EL (cell line): ENCODE measurements at regions not wholly inside any gene's neighbourhood (a gene's known extent, or its start where the extent isn't known, plus 50 kb on each side); places are given as distances from the start of the nearest gene placed in this dataset.

ENCODE experiments used
- DNase-seq: peaks from one replicate; pipeline ENCODE4 v3.0.0-alpha.2; 2016

- no peak for DNase-seq
Observed at GRCh38 chr4:3818371-3818770, 52.2 kb downstream of the ADRA2C start.

GRCh38 chr4:3819210-3819919 is 53.2 kb downstream of the ADRA2C start:
- DNase-seq: no peak

DNA sequence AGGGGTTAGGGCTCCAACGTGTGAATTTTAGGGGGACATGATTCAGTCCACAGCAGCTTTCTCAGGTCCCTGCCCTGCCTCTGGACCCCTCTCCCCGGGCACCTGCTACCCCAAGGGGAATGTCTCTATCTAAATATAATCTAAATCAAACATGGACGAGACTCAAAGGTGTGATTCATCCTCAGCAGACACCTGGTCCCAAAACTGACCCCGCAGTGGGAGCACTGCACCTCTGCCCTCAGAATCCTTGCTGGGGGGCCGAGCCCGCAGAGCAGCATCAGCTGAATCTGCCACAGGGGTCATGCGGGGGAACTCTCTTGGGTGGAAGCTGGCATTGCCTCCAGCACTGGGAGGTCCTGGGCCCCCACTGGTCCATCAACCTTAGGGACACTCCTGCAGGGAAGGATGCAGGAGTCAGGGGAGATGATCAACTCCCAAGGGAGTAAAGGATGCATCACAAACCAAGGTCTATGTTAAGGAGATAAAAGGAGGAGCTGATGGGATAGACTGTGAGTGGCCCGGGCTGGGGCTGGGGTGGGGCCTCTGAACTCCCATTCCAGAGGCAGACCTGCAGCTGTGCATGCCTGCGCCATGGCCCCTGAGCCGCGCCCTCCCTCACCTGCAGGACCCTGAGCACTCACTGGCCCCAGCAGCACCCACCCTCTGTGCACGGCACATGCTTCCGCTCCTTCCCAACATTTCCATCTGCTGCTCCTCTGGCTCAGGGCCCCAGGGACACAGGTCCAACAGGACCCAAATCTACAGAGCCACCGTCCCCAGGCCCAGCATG is 54.0 kb downstream of the ADRA2C start:
- DNase-seq: no peak

DNA sequence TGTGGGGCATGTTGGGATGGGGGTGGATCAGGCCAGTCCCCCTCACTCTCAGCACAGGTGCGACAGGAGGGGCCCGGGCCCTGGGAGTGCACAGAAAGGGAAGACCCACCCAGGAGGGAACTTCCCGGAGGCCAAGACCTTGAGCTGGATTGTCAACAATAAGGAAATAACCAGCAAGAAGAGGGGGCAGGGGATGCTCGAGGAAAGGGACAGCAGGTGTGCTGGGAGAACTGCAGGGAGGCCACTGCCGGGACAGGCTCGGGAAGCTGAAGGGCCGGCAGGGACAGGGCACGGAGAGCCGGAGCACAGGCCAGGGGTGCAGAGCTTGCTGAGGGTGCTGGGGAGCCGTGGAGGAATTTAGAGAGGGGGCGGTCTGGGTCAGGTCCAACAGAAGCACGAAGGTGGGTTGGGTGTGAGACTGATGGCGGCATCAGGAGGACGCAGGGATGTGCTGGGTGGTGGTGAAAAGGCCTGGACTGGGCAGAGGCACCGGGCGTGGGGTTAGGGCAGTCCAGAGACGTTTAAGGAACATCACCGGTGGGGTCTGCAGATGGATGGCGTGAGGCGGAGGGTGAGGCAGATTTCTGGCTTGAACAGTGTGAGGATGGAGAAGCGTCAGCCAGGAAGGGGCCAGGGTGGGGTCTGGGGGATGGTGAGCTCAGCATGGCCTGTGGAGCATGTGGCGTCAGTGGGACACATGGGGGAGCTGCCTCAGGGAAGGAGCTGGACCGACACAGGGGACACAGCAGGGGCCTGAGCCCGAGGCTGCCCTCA is 54.8 kb downstream of the ADRA2C start:
- DNase-seq: no peak

GRCh38 chr4:3821580-3822229 is 55.5 kb downstream of the ADRA2C start:
- no peak for DNase-seq

GRCh38 chr4:3822230-3822947 is 56.2 kb downstream of the ADRA2C start:
- no peak for DNase-seq

GRCh38 chr4:3823496-3824341 is 57.5 kb downstream of the ADRA2C start:
- no peak for DNase-seq

DNA sequence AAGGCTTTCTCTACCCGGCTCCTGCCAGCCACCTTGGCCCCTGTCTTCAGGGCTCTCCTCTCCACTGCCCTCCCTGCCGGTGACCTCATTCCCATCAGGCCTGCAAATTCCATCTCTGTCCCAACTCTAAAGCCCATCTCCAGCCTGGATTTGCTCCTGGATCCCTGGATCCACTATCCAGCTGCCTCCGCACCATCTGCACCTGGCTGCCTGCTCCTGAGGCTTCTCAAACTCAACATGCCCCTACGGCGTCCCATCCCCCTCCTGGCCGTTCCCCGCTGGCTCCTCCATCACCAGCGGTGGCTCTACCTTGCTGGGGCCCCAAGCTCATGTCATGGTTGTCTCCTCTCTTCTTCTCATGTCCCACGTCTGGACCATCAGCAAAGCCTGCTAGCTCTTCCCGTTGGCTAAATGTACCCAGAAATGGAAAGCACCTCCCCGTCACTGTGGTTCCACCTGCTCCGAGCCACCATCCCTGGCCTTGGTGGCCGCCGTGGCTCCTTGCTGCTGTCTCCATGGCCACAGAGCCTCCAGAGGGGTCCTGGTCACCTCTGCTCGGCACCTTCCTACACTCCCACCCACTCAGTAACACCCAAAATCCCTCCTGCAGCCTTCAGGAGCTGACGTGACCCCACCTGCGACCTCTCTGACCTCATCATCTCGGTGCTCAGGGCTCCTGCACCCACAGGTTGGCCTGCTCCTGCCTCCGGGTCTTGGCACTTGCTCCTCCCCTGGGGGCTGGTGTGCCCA is 58.5 kb downstream of the ADRA2C start:
- DNase-seq: no peak

- DNase-seq: no peak
Observed at GRCh38 chr4:3825530-3825929, 59.3 kb downstream of the ADRA2C start.

- DNase-seq: no peak
Observed at GRCh38 chr4:3826247-3827172, 60.3 kb downstream of the ADRA2C start.

- DNase-seq: peak; percentile 23
Observed at GRCh38 chr4:3827616-3828492, 61.7 kb downstream of the ADRA2C start.

DNA sequence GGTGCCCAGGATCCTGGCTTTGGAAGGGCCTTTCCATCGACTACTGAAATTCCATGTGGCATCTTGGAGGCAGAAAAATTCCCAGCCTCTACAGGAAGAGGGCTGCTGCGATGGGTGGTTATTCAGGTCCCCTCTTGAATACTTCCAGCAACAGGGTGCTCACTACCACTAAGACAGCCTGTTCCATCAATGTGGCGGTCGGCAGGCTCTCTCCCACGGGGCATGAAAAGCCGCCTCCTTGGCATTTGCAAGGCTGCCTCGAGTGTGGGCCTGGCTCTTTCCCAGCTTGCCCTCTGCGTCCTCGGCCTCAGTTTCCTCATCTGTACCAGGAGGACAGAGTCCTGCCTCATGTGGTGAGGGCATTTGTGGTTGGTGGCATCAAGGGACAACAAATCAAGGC is 62.4 kb downstream of the ADRA2C start:
- DNase-seq: no peak

GRCh38 chr4:3829211-3829955 is 63.2 kb downstream of the ADRA2C start:
- no peak for DNase-seq

GRCh38 chr4:3829956-3830773 is 64.0 kb downstream of the ADRA2C start:
- DNase-seq: no peak

- no peak for DNase-seq
Observed at GRCh38 chr4:3830774-3831528, 64.8 kb downstream of the ADRA2C start.

GRCh38 chr4:3831529-3832150 is 65.5 kb downstream of the ADRA2C start:
- no peak for DNase-seq
